Epithelial cell of esophagus (primary cell): ENCODE measurements at regions not wholly inside any gene's neighbourhood (a gene's known extent, or its start where the extent isn't known, plus 50 kb on each side); places are given as distances from the start of the nearest gene placed in this dataset.
A peak's percentile ranks its signal among the peaks of the same experiment; 100 is the strongest.

Source experiments
- DNase-seq: peaks from one replicate; pipeline ENCODE4 v3.0.0; 2010; ENCODE audit warnings: low read depth
- H3K4me3 ChIP-seq: 2 replicates; pipeline ENCODE4 v1.5.1; 2011; ENCODE audit warnings: mild to moderate bottlenecking, low read length, control low read depth
- CTCF ChIP-seq: IDR thresholded peaks from 2 replicates; pipeline ENCODE4 v1.5.1; 2011; ENCODE audit warnings: low read depth, mild to moderate bottlenecking, low read length, control low read depth, inconsistent platforms; ENCODE audit not compliant: insufficient read depth; ENCODE audit errors: missing control alignments

GRCh38 chr3:144429719-144430121, 458.1 kb downstream of the DIPK2A start:
- peak; percentile 76 for DNase-seq
- no peak overlapping the region for H3K4me3 ChIP-seq
- TF ChIP-seq CTCF = no peak

- H3K4me3 ChIP-seq = no peak overlapping the region
- no peak for TF ChIP-seq CTCF
- no peak for DNase-seq
Measured at GRCh38 chr3:144431134-144431533, 459.5 kb downstream of the DIPK2A start.

GRCh38 chr3:144433006-144433405, 461.4 kb downstream of the DIPK2A start:
- no peak overlapping the region for H3K4me3 ChIP-seq
- DNase-seq = peak; percentile 30
- no peak for TF ChIP-seq CTCF

GRCh38 chr3:144437989-144438388, 466.4 kb downstream of the DIPK2A start:
- TF ChIP-seq CTCF = no peak
- DNase-seq = peak; percentile 58
- H3K4me3 ChIP-seq = no peak overlapping the region

GRCh38 chr3:144444061-144444460, 472.4 kb downstream of the DIPK2A start:
- no peak overlapping the region for H3K4me3 ChIP-seq
- DNase-seq = no peak
- TF ChIP-seq CTCF = no peak

- no peak overlapping the region for H3K4me3 ChIP-seq
- TF ChIP-seq CTCF = no peak
- no peak for DNase-seq
Measured at GRCh38 chr3:144444546-144444945, 472.9 kb downstream of the DIPK2A start.

GRCh38 chr3:144455841-144456440, 484.3 kb downstream of the DIPK2A start:
- no peak overlapping the region for H3K4me3 ChIP-seq
- TF ChIP-seq CTCF = no peak
- DNase-seq = no peak
